ENCODE measurements at regions not wholly inside any gene's neighbourhood (a gene's known extent, or its start where the extent isn't known, plus 50 kb on each side); places are given as distances from the start of the nearest gene placed in this dataset.

- no peak for TF ChIP-seq CTCF (conservative IDR thresholded peaks at IDR 0.05)
- TF ChIP-seq ZFX (IDR thresholded peaks at IDR 0.05) = no peak
Observed at GRCh38 chr2:235140801-235141081, 188.9 kb downstream of the SH3BP4 start.
